GM10266 (cell line): ENCODE measurements at regions not wholly inside any gene's neighbourhood (a gene's known extent, or its start where the extent isn't known, plus 50 kb on each side); places are given as distances from the start of the nearest gene placed in this dataset.

Source experiments
- DNase-seq: peaks from one replicate; pipeline ENCODE4 v3.0.0; 2012; ENCODE audit errors: extremely low spot score
- TF ChIP-seq, protein P1 (sequence below): IDR thresholded peaks from 2 replicates; pipeline ENCODE4 v1.5.1; 2012; ENCODE audit warnings: mild to moderate bottlenecking, low read depth; ENCODE audit not compliant: control insufficient read depth, insufficient read depth; ENCODE audit errors: missing control alignments

DNA sequence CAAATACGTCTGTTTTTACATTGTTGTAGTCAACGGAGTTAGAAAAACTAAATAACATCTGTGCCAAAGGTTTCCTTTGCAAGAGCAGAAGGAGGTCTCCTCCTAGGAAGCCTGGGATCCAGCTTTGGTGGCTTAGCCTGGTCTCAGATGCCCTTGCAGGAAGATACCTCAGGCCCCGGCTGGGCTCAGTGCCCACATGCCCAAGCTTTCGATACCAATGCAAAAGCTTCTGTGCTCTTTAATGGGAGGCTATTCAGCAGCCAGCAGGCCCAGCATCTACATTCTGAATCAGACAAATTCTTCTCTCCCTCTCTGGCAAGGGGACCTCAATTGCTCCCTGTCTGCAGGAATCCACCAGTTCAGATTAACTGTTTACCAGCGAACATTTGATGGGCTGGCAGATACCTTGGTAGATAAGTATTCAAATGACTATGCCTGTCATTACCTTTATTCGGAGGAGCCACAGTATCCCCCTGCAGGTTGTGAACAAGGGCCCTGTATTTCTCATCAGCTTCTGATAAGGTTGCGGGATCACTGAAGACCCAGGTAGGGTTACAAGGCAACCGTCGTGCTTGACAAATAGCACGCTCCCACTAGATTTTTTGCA, 180.1 kb upstream of the KBTBD8 start:
- TF ChIP-seq, protein P1, sequence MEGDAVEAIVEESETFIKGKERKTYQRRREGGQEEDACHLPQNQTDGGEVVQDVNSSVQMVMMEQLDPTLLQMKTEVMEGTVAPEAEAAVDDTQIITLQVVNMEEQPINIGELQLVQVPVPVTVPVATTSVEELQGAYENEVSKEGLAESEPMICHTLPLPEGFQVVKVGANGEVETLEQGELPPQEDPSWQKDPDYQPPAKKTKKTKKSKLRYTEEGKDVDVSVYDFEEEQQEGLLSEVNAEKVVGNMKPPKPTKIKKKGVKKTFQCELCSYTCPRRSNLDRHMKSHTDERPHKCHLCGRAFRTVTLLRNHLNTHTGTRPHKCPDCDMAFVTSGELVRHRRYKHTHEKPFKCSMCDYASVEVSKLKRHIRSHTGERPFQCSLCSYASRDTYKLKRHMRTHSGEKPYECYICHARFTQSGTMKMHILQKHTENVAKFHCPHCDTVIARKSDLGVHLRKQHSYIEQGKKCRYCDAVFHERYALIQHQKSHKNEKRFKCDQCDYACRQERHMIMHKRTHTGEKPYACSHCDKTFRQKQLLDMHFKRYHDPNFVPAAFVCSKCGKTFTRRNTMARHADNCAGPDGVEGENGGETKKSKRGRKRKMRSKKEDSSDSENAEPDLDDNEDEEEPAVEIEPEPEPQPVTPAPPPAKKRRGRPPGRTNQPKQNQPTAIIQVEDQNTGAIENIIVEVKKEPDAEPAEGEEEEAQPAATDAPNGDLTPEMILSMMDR: no peak
- no peak for DNase-seq

DNA sequence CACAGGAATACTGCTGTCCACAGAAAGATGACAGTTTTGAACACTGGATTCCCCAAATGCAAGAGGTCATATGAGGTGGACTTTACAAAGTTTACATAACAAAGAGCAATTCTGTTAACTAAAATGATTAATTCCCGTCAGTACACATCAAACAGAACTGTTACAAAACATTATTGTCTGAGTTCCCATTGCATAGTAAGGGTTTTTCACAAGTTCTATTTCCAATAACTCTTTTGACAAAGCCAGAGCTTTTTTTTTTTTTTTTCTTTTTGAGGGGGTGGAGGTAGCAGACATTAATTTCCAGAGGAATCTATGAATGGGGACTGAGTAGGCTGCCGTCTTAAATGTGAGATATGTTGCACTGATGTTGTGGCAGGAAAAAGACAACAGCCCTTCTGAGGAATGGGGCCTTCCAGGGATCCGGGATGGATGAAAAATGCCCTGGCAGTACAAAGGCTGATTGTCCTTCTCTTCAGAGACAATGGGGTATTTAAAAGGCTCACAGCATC, 178.1 kb upstream of the KBTBD8 start:
- TF ChIP-seq, protein P1: no peak
- no peak for DNase-seq

DNA sequence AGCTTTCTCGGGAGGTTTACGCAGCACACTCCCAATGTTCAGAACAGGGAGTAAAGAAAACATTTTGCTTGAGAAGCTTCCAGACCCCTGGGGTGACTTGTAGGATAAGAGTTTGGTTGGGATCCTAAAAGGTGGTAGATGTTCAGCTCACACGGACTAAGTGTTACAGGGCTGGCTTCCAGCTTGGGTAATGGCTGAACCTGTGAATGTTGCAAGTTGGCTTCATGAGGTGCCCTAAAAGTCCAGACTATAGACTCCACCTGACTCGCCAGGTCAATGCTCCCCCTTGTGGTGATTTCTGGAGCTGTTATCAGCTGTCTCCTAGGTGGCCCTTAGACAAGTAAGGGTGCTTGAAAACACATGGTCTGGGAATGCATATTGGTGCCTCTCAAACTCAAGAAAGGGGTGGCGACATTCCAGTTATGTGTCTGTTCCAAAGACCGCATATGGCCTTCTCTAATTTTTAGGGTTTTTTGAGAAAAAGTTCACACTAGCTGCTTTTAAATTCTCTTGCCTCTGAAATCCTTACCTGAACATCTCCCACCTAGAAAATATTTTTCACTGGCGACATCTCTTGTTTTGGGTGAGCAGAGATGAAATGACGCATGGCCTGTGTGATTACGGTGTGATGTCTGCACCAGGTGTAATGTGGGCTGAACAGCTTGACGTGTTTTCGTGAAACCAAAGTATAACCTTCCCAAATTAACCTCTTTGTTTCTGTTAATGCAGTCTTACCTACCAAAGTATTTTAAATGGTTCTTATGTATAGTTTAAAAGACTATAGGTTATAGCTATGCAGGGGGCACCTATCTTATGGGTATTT, 175.7 kb upstream of the KBTBD8 start:
- DNase-seq: peak; percentile 52
- TF ChIP-seq, protein P1: peak; percentile 74

DNA sequence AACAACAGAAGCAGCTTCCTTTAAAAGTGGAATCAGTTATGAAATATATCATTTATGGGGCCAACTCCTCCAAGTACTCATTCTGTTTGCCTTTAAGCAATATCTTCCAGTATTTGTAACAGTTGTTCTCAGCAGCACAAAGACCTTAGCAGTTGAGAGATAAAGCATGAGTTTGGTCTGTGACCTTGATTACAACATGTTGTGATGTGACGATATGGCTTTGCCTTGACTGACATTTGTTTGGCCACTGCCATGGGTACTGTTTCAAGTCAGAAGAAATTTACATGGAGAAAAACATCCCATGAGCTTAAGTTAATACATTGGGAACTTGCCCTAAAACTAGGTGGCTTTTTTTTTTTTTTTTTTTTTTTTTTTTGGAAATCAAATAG, 175.1 kb upstream of the KBTBD8 start:
- DNase-seq: no peak
- TF ChIP-seq, protein P1: no peak

DNA sequence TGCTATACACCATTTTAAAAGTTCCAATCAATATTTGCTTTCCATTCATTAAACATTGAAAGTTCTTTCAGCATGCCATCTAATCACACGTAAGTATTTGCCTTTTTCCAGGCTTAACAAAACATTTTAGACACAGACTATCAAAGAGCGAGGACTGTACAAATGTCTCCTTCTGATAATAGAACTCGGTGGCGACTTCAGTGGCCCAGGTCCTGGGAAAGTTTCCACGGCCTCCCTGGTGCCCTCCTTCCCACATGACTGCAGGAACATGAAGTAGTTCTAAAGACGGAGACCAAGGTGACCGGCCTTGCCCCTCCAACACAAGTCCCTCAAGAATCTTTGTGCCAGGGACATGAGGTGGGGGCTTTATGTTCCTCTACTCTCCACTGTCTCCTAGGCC, 174.6 kb upstream of the KBTBD8 start:
- TF ChIP-seq, protein P1: no peak
- DNase-seq: no peak

DNA sequence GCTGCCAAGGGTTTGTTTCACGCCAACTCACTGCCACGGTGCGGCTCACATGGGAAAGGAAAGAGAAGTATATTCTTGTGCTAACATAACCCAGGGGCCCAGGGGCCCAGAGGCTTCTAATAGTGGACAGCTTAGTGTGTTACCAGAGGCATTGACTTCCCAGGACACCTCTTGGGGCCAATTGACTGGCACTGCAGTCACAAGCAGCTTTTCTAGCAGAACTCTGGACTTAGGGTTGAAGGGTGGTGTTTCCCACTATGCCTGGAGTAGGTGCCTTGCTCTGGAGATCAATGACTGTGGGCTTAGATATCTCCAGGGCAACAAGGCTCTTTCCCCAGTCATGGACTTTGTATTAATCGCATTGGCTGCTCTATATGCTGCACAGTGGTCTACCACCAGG, 172.7 kb upstream of the KBTBD8 start:
- no peak for DNase-seq
- TF ChIP-seq, protein P1: no peak

DNA sequence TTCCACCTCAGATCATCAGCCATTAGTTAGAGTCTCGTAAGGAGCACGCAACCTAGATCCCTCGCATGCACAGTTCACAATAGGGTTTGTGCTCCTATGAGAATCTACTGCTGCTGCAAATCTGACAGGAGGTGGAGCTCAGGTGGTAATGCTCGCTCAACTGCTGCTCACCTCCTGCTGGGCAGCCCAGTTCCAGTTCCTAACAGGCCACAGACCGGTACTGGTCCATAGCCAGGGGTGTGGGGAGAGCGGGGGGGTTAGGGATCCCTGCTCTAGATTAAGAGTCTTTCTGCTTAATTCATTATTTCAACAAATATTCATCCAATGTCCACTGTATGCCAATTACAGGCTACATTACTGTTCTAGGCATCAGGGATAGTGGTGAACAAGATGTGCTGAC, 170.4 kb upstream of the KBTBD8 start:
- no peak for DNase-seq
- TF ChIP-seq, protein P1: no peak
